Right forelimb (tissue), 1 donor: ENCODE measurements at regions not wholly inside any gene's neighbourhood (a gene's known extent, or its start where the extent isn't known, plus 50 kb on each side); places are given as distances from the start of the nearest gene placed in this dataset.
"Not testable (repeated sequence)": the region's sequence is repeated elsewhere in the genome, so short reads cannot be mapped to it uniquely, and the experiment has no call there.

Experiments used
- DNase-seq: peaks from one replicate; pipeline ENCODE4 v3.0.0-alpha.2; 2018

- DNase-seq, result no peak
Observed at GRCh38 chr7:113775804-113776203, 143.0 kb downstream of the PPP1R3A start.

- DNase-seq, result no peak
Observed at GRCh38 chr7:113775401-113775800, 143.4 kb downstream of the PPP1R3A start.

- DNase-seq, result no peak
Observed at GRCh38 chr7:113774182-113774807, 144.5 kb downstream of the PPP1R3A start.

GRCh38 chr7:113770146-113770738 is 148.6 kb downstream of the PPP1R3A start:
- DNase-seq, result no peak

- no peak for DNase-seq
Observed at GRCh38 chr7:113768387-113768786, 150.4 kb downstream of the PPP1R3A start.

- DNase-seq, result no peak
Observed at GRCh38 chr7:113764401-113765035, 154.3 kb downstream of the PPP1R3A start.

- no peak for DNase-seq
Observed at GRCh38 chr7:113763226-113763625, 155.6 kb downstream of the PPP1R3A start.

- no peak for DNase-seq
Observed at GRCh38 chr7:113756250-113756649, 162.6 kb downstream of the PPP1R3A start.

- no peak for DNase-seq
Observed at GRCh38 chr7:113752689-113753088, 166.1 kb downstream of the PPP1R3A start.

- no peak for DNase-seq
Observed at GRCh38 chr7:113752289-113752688, 166.5 kb downstream of the PPP1R3A start.

- no peak for DNase-seq
Observed at GRCh38 chr7:113751547-113751946, 167.3 kb downstream of the PPP1R3A start.

- DNase-seq, result not testable (repeated sequence)
Observed at GRCh38 chr7:113748385-113748784, 170.4 kb downstream of the PPP1R3A start.

- not testable (repeated sequence) for DNase-seq
Observed at GRCh38 chr7:113742946-113743431, 175.8 kb downstream of the PPP1R3A start.

GRCh38 chr7:113742377-113742776 is 176.4 kb downstream of the PPP1R3A start:
- DNase-seq, result no peak

- no peak for DNase-seq
Observed at GRCh38 chr7:113731571-113731970, 187.2 kb downstream of the PPP1R3A start.

GRCh38 chr7:113730309-113730955 is 188.4 kb downstream of the PPP1R3A start:
- DNase-seq, result no peak

GRCh38 chr7:113727486-113727885 is 191.3 kb downstream of the PPP1R3A start:
- no peak for DNase-seq

GRCh38 chr7:113722006-113722405 is 196.8 kb downstream of the PPP1R3A start:
- no peak for DNase-seq

- no peak for DNase-seq
Observed at GRCh38 chr7:113717739-113718138, 201.1 kb downstream of the PPP1R3A start.

GRCh38 chr7:113715981-113716856 is 202.6 kb downstream of the PPP1R3A start:
- peak; percentile 51 for DNase-seq

GRCh38 chr7:113715262-113715661 is 203.5 kb downstream of the PPP1R3A start:
- no peak for DNase-seq

- DNase-seq, result no peak
Observed at GRCh38 chr7:113710310-113711096, 208.3 kb downstream of the PPP1R3A start.
